Stimulated activated CD8-positive, alpha-beta memory T cell treated with anti-CD3 and anti-CD28 coated beads, Interleukin-15, amount 100 ng/mL, for 4 hours (primary cell): ENCODE measurements at regions not wholly inside any gene's neighbourhood (a gene's known extent, or its start where the extent isn't known, plus 50 kb on each side); places are given as distances from the start of the nearest gene placed in this dataset.
"Not testable (repeated sequence)": the region's sequence is repeated elsewhere in the genome, so short reads cannot be mapped to it uniquely, and the experiment has no call there.

Source experiments
- DNase-seq, 2 donors: peaks; one replicate each; pipeline ENCODE4 v3.0.0-alpha.2; 2020; ENCODE audit warnings: low read depth in 2 of 2

- not testable (repeated sequence) for DNase-seq
Observed at GRCh38 chr5:51165621-51166020, 217.6 kb upstream of the ISL1 start.

- no peak for DNase-seq
Observed at GRCh38 chr5:51172903-51173626, 210.2 kb upstream of the ISL1 start.

- DNase-seq: no peak
Observed at GRCh38 chr5:51181208-51181894, 201.9 kb upstream of the ISL1 start.

- no peak for DNase-seq
Observed at GRCh38 chr5:51185850-51186329, 197.4 kb upstream of the ISL1 start.

- DNase-seq: no peak
Observed at GRCh38 chr5:51188001-51188591, 195.2 kb upstream of the ISL1 start.

- DNase-seq: no peak
Observed at GRCh38 chr5:51194671-51195070, 188.6 kb upstream of the ISL1 start.

- no peak for DNase-seq
Observed at GRCh38 chr5:51201024-51201423, 182.2 kb upstream of the ISL1 start.

GRCh38 chr5:51201708-51202107, 181.5 kb upstream of the ISL1 start:
- no peak for DNase-seq

- no peak for DNase-seq
Observed at GRCh38 chr5:51202161-51202560, 181.1 kb upstream of the ISL1 start.

- no peak for DNase-seq
Observed at GRCh38 chr5:51203598-51203997, 179.7 kb upstream of the ISL1 start.

GRCh38 chr5:51208296-51208695, 175.0 kb upstream of the ISL1 start:
- no peak for DNase-seq

- no peak for DNase-seq
Observed at GRCh38 chr5:51214746-51215145, 168.5 kb upstream of the ISL1 start.

- DNase-seq: no peak
Observed at GRCh38 chr5:51225789-51226742, 157.2 kb upstream of the ISL1 start.

GRCh38 chr5:51227963-51228470, 155.2 kb upstream of the ISL1 start:
- DNase-seq: no peak

- DNase-seq: no peak
Observed at GRCh38 chr5:51230336-51230735, 152.9 kb upstream of the ISL1 start.

- DNase-seq: no peak
Observed at GRCh38 chr5:51242456-51242855, 140.8 kb upstream of the ISL1 start.

GRCh38 chr5:51250957-51251356, 132.3 kb upstream of the ISL1 start:
- not testable (repeated sequence) for DNase-seq

GRCh38 chr5:51271261-51271660, 112.0 kb upstream of the ISL1 start:
- DNase-seq: no peak

- no peak for DNase-seq
Observed at GRCh38 chr5:51273021-51273420, 110.2 kb upstream of the ISL1 start.

- DNase-seq: no peak
Observed at GRCh38 chr5:51273871-51274270, 109.4 kb upstream of the ISL1 start.

- no peak for DNase-seq
Observed at GRCh38 chr5:51275428-51275827, 107.8 kb upstream of the ISL1 start.

GRCh38 chr5:51276250-51276649, 107.0 kb upstream of the ISL1 start:
- no peak for DNase-seq
